ENCODE measurements at regions not wholly inside any gene's neighbourhood (a gene's known extent, or its start where the extent isn't known, plus 50 kb on each side); places are given as distances from the start of the nearest gene placed in this dataset.

- TF ChIP-seq, protein P1, sequence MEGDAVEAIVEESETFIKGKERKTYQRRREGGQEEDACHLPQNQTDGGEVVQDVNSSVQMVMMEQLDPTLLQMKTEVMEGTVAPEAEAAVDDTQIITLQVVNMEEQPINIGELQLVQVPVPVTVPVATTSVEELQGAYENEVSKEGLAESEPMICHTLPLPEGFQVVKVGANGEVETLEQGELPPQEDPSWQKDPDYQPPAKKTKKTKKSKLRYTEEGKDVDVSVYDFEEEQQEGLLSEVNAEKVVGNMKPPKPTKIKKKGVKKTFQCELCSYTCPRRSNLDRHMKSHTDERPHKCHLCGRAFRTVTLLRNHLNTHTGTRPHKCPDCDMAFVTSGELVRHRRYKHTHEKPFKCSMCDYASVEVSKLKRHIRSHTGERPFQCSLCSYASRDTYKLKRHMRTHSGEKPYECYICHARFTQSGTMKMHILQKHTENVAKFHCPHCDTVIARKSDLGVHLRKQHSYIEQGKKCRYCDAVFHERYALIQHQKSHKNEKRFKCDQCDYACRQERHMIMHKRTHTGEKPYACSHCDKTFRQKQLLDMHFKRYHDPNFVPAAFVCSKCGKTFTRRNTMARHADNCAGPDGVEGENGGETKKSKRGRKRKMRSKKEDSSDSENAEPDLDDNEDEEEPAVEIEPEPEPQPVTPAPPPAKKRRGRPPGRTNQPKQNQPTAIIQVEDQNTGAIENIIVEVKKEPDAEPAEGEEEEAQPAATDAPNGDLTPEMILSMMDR (IDR thresholded peaks at IDR 0.05 in 8 of 11, conservative IDR thresholded peaks at IDR 0.05 in 3 of 11), result no peak
- TF ChIP-seq POLR2AphosphoS5 (IDR thresholded peaks at IDR 0.05), result no peak
Observed at GRCh38 chr3:73216310-73216709, 154.9 kb downstream of the EBLN2 start.
